HG02763 (cell line): ENCODE measurements at regions not wholly inside any gene's neighbourhood (a gene's known extent, or its start where the extent isn't known, plus 50 kb on each side); places are given as distances from the start of the nearest gene placed in this dataset.
"Not testable (repeated sequence)": the region's sequence is repeated elsewhere in the genome, so short reads cannot be mapped to it uniquely, and the experiment has no call there.

Experiments used
- ATAC-seq: cut with Tn5 transposase; IDR thresholded peaks from one replicate; pipeline ENCODE4 v1.9.1; 2021; ENCODE audit warnings: mild to moderate bottlenecking, moderate library complexity; ENCODE audit not compliant: unreplicated experiment

GRCh38 chrX:46367491-46367890, 177.7 kb downstream of the ZNF674 start:
- no peak for ATAC-seq

GRCh38 chrX:46366381-46367207, 178.6 kb downstream of the ZNF674 start:
- no peak for ATAC-seq

DNA sequence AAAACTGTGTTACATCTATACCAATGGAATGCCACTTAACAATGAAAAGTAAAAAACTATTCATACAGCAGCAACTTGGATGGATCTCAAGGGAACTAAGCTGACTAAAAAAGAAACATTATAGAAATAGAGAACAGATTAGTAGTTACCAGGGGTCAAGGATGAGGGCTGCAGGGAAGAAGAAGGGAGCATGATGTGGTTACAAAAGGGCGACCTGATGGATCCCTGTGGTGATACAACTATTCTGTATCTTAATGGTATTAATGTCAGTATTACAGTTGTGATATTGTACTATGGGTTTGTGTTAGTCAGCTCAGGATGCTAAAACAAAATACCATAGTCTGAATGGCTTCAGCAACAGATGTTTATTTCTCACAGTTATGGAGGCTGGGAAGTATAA, 190.7 kb downstream of the ZNF674 start:
- ATAC-seq: no peak

DNA sequence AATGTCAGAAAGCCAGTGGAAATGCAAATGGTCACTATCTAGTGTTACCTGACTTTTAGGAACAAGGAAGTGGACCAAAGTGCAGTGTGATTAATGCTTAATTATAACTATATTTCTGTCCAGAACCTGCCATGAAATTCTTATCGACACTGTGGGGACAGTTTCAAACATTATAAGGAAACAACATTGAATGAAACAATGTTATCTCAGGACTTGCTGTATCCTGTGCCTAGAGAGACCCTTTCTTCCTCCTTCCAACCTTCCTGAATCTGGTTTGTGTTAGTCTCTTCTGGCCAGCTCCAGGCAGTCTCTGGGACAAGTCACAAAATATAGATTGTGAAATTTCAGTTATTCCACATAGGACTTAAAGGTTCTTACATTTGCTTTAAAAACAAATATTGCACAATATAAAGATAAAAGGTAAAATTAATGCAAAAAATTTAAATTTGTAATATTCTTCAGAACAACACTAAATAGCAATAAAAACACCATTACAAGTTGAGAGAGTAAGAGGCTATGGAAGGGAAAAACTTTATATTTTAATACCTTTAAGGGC, 203.4 kb downstream of the ZNF674 start:
- no peak for ATAC-seq

DNA sequence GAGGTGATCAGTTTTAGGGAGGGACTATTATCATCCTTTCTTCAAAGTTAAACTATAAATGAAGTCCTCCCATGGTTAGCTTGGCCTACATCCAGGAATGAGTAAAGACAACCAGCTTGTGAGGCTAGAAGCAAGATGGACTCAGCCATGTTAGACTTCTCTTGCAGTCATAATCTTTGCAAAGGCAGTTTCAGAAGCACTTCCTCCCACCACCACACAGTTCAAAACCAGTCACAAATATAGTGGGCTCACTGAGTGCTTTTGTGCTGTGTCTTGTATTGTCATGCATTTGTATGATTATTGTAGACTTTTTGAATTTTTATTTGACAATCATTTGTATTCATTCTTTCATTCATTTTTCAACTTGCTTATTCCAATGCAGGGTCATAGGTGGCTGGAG, 204.5 kb downstream of the ZNF674 start:
- no peak for ATAC-seq

DNA sequence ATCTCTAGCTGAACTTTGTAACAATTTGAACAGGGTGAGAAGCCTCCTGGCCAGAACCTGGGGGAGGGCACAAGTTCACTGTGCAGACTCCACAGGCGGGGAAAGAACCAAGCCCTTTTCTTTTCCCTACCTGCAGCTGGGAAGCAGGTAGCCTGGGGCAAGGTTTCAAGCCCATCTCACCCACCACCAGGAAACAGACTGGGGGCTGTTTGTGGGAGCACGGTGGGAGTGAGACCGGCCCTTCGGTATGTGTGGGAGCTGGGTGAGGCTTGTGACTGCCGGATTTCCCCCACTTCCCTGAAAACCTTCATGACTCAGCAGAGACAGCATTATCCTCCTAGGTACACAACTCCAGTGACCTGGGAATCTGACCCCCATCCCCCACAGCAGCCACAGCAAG, 211.7 kb downstream of the ZNF674 start:
- no peak for ATAC-seq

GRCh38 chrX:46330981-46331380, 214.2 kb downstream of the ZNF674 start:
- no peak for ATAC-seq

DNA sequence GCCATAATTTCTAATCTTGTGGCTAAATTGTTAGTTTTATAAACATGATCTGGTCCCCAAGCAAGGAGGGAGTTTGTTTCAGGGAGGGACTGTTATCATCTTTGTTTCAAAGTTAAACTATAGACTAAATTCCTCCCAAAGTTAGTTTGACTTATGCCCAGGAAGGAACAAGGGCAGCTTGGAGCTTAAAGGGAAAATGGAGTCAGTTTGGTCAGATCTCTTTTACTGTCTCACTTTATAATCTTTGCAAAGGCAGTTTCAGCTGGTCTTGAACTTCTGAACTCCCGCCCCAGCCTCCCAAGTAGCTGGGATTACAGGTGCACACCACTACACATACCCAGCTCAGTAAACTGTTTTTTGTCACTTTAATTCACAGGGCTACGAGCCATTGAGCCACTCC, 214.7 kb downstream of the ZNF674 start:
- ATAC-seq: no peak

DNA sequence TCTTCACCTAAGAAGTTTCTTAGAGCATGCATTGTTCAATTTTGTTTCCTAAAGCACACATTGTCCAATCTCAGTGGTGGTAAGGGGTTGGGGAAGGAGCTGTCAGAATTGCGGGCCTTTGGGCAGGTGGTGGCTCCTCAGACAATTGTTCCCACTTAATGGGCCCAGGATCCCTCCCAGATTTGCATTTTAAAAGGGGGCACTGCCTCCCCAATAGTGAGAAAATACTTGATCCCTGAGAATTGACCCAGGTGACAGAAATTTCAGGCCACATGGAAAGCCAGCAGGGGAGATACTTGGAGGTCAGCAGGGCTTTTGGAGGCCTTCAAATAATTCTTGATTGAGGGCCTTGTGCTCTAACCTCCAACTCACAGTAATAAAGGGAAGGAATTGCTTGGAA, 217.1 kb downstream of the ZNF674 start:
- ATAC-seq: no peak

DNA sequence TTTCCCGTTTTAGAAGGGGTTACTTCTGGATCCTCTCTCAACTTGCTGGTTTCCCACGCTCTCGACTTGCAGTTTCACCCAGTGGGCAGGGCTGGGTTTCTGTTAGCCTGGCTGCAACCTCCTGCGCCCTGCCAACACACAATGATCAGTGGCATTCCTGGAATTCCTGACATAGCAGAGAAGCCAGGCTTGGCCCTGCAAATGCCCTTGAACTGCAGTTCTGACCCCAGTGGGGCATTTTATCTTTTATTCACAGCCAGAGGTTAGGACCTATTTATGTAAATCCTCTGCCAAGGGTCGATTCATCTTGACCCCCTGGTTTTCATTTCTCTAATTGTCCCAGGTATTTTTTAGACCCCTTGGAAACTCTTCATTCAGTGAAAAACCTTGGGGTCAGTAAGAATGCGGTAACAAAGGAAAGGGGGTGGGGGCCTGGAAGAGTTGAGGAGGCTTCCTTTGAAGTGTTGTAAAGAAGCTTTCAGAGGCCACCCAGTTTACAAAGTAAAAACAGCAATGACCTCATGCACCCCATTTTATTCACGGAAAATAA, 217.6 kb downstream of the ZNF674 start:
- no peak for ATAC-seq

- no peak for ATAC-seq
Measured at GRCh38 chrX:46326161-46326560, 219.1 kb downstream of the ZNF674 start.

- ATAC-seq: no peak
Measured at GRCh38 chrX:46325312-46325877, 219.8 kb downstream of the ZNF674 start.

- no peak for ATAC-seq
Measured at GRCh38 chrX:46324166-46324565, 221.1 kb downstream of the ZNF674 start.

- ATAC-seq: not testable (repeated sequence)
Measured at GRCh38 chrX:46322929-46323328, 222.3 kb downstream of the ZNF674 start.

DNA sequence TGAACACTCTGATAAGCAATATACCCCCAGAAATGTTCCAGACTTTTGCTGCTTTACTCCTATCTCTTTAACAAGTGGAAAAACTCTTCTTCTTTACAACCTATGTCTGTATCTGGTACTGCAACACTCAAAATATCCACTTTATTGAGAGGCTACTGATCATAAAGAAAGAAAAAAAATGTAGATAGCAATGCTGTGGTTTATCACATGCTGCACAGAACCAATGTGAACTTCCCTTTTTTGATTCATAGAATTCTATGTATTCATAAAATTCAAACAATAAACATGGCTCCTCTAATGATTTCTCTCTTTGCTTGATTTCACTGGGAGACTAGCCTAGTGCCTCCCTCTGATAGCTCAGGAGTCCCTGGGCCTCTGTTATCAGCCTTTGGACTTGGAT, 223.5 kb downstream of the ZNF674 start:
- no peak for ATAC-seq

DNA sequence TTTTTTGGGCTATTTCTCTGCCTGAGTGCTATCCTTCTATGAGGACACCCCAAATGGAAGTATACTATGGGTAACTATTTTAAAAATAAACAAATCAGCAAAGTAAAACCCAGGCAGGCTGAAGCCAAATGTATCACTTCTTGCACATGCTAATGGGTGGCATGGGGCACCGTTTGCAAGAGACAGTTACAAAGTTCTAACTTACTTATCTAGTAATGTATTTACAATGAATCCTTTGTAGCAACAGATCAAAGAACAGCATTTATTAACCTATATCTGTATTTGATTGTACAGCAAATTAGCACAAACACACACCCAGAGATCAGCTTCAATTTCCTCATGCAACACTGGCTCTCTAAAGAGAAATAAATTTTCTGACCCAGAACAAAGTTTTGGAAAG, 225.5 kb downstream of the ZNF674 start:
- no peak for ATAC-seq

DNA sequence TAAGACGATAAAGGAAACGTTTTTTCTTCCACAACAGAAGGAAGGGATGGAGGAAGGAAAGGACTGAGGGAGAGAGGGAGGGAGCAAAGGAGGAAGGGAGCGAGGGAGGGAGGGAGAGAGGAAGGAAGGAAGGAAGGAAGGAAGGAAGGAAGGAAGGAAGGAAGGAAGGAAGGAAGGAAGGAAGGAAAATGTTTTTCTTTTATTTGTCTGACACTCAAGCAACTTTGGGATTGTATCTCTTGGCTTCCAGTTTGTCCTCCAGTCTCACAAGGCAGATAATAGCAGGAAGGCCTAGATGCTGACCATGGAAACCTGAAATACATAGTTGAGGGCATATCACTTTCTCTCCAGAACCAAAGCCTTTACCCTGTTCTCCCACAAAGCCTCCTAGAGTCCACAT, 226.7 kb downstream of the ZNF674 start:
- no peak for ATAC-seq

GRCh38 chrX:46317163-46317562, 228.1 kb downstream of the ZNF674 start:
- no peak for ATAC-seq

DNA sequence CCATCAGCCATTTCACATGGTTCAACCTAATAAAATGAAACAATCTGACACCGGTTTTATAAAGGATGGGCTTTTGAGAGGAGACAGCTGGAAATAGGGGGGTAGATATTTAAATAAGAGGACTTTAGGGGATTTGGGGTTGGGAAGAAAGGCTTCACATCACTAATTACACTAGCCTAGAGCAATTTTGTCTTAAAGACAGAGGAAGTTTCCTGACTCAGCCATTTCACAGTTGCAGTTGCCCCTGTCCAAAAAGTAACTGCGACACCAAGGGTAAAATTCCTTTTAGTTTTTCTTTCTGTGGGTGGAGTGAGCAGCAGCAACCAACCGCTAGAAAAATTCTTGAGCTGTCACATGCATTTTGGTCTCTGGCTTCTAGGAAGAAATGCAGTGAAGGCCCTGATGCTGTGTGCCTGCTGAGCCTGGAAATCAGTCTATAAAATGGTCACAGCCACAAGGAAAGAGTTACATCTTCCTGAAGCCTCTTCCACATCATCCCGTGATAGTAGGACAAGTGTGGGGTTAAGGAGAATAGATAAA, 233.6 kb downstream of the ZNF674 start:
- ATAC-seq: no peak

DNA sequence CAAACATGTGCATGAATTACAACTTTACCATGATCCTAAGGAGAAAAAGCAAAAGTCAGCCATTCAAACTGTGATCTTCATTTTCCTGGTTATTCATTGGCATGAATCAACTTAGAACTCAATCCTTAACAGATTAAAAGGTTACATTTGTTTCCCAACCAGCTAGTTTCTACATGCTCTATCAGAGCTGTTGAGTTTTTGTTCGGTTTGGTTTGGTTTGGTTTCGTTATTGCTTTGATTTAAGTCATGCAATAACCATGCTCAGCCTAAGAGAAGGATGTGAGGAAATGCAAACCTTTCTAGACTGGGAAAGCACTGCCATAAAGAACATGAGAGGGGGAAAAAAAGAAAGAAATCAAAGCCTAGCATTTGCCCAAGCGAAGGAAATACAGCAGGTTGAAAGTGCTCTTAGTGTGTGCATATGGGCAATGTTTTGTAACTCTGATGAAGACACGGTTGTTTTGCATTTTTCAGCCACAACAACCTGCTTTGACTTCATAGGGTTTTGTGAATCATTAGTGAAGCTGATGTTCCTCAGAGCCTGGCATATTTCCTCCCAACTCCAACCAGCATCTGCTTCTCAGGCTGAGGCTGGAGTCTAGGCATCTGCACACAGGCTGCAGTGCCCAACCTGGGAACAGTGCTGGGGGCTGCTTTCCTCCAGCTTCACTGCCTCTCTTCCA, 234.3 kb downstream of the ZNF674 start:
- ATAC-seq: peak; percentile 57

DNA sequence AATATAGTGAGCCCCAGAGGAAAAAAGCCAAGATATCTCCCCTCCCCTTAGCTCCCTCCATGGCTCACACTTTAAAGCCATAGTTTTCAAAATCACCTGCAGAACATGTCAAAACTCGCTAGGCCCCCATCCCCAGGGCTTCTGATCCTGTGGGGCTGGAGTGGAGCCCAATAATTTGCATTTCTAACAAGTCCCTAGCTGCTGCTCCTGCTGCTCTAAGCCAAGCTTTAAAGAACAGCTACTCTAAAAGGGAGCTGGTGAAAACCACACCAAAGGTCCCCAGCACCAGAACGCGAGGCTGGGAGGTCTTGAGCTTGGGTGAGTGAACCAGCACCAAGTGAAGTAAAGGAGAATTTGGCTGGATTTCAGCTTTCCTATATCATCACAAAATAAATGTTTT, 237.1 kb downstream of the ZNF674 start:
- ATAC-seq: no peak
